ENCODE measurements at regions not wholly inside any gene's neighbourhood (a gene's known extent, or its start where the extent isn't known, plus 50 kb on each side); places are given as distances from the start of the nearest gene placed in this dataset.

DNA sequence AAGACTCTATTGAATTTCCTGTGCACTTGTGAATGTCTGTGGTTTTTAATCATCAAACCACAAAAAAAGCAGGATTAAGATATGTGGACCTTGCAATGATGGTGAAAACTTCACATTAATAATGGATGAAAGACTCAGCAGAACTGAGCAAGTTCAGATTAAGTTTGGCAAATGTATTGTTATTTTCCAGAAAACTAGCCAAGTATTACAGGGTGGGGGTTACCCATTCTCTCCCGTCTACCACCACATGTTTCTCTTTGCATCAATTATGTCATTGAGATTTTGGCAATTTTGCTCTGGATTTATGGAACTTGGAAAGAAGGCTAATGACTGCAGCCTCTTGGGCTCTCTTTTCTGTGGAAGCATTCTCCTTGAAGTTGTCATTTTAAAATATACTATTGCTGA lies 577.1 kb downstream of the ANKRD50 start:
- Histone ChIP-seq H3K27me3 (no peaks in the 10 kb centered on the region), H3K9me3 (no peaks in the 10 kb centered on the region), H3K27ac (no peak overlapping the region), H3K4me1 (no peaks in the 10 kb centered on the region), H3K36me3 (no peaks in the 10 kb centered on the region), H3K4me3 (no peak overlapping the region)
- TF ChIP-seq CTCF (IDR thresholded peaks at IDR 0.05): no peak
- TF ChIP-seq POLR2A (IDR thresholded peaks at IDR 0.05): no peak
- DNase-seq: no peak

- DNase-seq: no peak
- H3K27ac ChIP-seq: no peak overlapping the region
- no peaks in the 10 kb centered on the region for H3K27me3 ChIP-seq
- no peak overlapping the region for H3K4me3 ChIP-seq
- H3K9me3 ChIP-seq: no peaks in the 10 kb centered on the region
- no peak for TF ChIP-seq POLR2A (IDR thresholded peaks at IDR 0.05)
- TF ChIP-seq CTCF (IDR thresholded peaks at IDR 0.05): no peak
- H3K36me3 ChIP-seq: no peaks in the 10 kb centered on the region
- no peaks in the 10 kb centered on the region for H3K4me1 ChIP-seq
These were observed 573.5 kb downstream of the ANKRD50 start for GRCh38 chr4:124139044-124139443.

DNA sequence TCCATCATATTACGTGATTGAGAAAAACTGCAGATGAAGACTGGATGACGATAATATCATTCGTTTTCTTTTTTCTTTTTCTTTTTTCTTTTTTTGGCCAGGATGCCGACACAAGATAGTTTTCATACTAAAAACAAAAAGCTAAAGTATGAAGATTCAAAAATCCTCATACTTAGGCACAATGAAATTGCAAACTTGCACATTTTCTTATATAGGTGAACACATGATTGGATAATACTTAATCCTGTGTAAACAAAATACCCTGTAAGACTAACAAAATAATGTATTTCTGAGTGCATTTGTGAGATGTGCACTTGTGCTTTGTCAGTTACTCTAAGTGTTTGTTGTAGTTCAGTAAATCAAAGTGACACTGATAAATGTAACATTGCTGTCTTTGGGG lies 568.9 kb downstream of the ANKRD50 start:
- no peak for DNase-seq
- no peak overlapping the region for H3K4me3 ChIP-seq
- no peaks in the 10 kb centered on the region for H3K27me3 ChIP-seq
- no peaks in the 10 kb centered on the region for H3K4me1 ChIP-seq
- H3K9me3 ChIP-seq: no peaks in the 10 kb centered on the region
- TF ChIP-seq POLR2A (IDR thresholded peaks at IDR 0.05) (no peak), CTCF (IDR thresholded peaks at IDR 0.05) (no peak)
- H3K27ac ChIP-seq: no peak overlapping the region
- H3K36me3 ChIP-seq: no peaks in the 10 kb centered on the region

DNA sequence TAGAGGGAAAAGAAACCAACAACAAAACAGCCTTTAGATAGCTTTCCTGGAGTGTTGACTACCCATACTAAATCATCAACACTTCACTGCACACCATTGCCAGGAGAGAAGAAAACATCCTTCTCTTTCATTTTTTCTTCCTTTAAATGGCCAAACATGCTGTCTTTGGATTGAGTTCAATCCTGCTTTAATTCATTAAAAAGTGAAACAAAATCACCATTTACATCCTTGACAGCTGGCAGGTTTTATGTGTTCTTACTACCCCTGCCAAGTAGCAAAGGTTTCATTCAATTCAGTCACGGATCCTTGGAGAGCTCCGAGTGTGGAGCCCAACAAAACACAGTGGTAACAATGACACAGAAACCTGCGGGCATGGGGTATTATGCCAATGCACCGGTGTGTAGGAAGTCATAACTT lies 568.3 kb downstream of the ANKRD50 start:
- H3K4me1 ChIP-seq: no peaks in the 10 kb centered on the region
- H3K27ac ChIP-seq: no peak overlapping the region
- TF ChIP-seq POLR2A (IDR thresholded peaks at IDR 0.05): no peak
- TF ChIP-seq CTCF (IDR thresholded peaks at IDR 0.05): no peak
- no peaks in the 10 kb centered on the region for H3K36me3 ChIP-seq
- no peaks in the 10 kb centered on the region for H3K27me3 ChIP-seq
- no peak for DNase-seq
- no peaks in the 10 kb centered on the region for H3K9me3 ChIP-seq
- no peak overlapping the region for H3K4me3 ChIP-seq

DNA sequence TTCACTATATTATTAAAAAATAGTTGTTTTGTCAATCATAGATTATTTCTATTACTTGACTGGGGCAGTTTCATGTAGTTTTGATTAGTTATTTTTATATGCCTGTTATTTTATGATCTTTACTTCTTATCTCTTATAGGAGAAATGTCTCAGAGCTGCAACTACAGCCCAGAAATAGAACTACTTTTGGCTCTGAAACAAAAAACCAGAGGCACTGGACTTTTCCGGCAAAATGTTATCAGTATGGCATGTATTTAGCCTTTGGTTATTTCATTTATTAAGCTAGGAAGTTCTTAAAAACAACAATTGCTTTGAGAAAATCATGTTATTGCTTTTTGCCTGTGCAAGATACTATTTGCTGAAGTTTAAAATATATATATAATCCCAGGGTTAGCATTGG lies 566.5 kb downstream of the ANKRD50 start:
- H3K9me3 ChIP-seq: no peaks in the 10 kb centered on the region
- no peak overlapping the region for H3K27ac ChIP-seq
- H3K36me3 ChIP-seq: no peaks in the 10 kb centered on the region
- TF ChIP-seq POLR2A (IDR thresholded peaks at IDR 0.05): no peak
- no peak for TF ChIP-seq CTCF (IDR thresholded peaks at IDR 0.05)
- H3K4me1 ChIP-seq: no peaks in the 10 kb centered on the region
- H3K27me3 ChIP-seq: no peaks in the 10 kb centered on the region
- no peak overlapping the region for H3K4me3 ChIP-seq
- DNase-seq: no peak

GRCh38 chr4:124151031-124151430 lies 561.5 kb downstream of the ANKRD50 start:
- no peaks in the 10 kb centered on the region for H3K4me1 ChIP-seq
- no peak overlapping the region for H3K27ac ChIP-seq
- H3K27me3 ChIP-seq: no peaks in the 10 kb centered on the region
- H3K36me3 ChIP-seq: no peaks in the 10 kb centered on the region
- no peak for TF ChIP-seq POLR2A (IDR thresholded peaks at IDR 0.05)
- TF ChIP-seq CTCF (IDR thresholded peaks at IDR 0.05): no peak
- H3K9me3 ChIP-seq: no peaks in the 10 kb centered on the region
- DNase-seq: no peak
- no peak overlapping the region for H3K4me3 ChIP-seq
